Activated CD4-positive, alpha-beta T cell treated with anti-CD3 and anti-CD28 coated beads, Interleukin-2, Interleukin-6, amounts not matched to agents 100 ng/mL and 50 ng/mL, durations not matched to agents 16 hours and 8 hours (primary cell): ENCODE measurements at regions not wholly inside any gene's neighbourhood (a gene's known extent, or its start where the extent isn't known, plus 50 kb on each side); places are given as distances from the start of the nearest gene placed in this dataset.

ENCODE experiments used
- DNase-seq: peaks from one replicate; pipeline ENCODE4 v3.0.0-alpha.2; 2020

DNA sequence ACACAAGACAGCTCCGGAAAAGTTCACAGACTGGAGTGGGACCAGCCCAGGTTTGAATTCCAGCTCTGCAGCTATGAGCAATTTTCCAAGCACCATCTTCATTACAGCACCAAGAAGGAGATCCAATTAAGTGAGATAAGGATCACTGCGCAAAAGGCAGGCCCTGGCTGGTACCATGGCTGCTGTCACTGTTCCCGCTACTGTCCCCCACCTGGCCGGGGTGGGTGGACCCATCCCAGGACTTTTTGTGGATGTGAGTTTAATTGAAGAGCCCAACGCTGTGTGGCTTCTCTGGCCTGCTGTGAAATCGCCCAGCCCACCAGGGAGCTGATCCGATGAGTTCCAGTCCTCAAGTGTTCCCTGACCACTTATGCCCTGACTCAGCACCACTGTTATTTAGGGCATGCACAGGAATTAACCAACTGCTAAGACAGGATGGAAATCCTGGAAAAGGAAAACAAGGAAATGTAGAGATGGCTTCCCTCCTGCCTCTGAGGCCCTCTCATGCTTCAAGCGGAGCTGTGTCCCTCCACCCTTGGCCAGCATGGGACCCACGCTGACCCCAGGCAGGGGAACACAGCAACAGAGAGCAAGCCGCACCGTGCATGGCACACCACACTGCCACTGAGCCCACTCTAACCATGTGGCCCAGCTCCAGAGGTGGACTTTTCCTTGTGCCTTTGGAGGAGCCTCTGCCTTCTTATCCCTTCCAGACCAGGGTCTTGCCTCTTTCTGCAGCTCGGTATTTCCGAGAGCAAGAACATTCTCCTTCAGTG, 150.0 kb upstream of the CST7 start:
- DNase-seq, result no peak

GRCh38 chr20:24799971-24800580, 149.0 kb upstream of the CST7 start:
- no peak for DNase-seq

DNA sequence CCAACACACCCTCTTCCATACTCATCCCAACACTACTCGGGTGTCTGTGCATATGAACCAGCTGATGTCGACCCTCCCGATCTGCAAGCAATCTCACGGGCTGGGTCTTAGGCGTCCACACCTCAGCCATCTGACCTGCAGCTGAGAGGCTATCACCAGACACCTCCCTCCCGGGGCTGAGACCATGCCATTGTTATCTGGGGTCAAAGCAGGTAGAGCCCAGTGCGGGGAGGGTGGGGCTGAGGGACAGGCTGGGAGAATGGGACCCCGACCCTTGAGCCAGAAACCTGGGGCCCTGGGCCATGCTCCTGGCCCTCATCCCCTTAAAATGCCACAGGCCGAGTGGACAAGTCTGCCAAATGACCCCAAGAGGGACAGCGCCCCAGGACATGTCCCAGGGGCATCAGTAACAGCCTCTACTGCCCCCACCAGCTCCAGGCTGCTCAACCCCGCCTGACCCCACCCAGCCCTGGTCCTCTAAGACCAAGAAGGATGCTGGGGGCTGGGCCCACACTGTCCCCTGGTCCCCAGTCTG, 146.7 kb upstream of the CST7 start:
- DNase-seq, result no peak

DNA sequence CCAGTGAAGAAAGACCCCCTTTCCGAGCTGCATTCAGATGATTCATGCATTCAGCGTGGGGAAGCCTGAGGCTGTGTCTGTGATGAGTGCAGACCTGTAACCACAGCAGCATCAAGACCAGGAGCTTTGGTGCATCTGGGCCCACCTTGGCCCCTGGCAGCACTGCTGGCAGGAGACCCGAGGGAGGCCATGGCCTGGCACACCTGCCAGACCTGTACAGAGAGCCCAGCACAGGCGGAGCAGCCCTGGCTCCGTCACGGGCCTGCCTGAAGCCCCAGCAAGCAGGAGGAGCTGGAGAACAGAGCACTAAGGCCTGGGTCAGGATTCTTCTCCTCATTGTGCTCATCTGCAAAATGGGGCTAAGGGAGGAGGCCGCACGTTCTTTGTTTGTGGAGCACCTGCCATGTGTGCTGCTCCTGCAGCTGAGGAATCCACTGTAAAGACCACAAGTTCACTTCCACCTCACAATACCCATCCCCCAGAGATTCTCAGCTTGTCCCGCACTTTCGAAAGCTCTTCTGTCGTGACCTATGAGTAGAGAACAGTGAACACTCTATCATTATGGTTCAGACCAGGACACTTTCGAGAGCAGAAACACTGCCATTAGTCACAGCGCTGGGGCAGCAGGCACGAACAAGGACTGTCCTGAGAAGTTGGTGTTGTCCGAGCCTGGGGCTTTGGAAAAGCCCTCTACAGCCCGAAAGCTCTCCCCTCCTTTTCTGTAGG, 144.4 kb upstream of the CST7 start:
- DNase-seq, result no peak

GRCh38 chr20:24805456-24806238, 143.4 kb upstream of the CST7 start:
- no peak for DNase-seq

DNA sequence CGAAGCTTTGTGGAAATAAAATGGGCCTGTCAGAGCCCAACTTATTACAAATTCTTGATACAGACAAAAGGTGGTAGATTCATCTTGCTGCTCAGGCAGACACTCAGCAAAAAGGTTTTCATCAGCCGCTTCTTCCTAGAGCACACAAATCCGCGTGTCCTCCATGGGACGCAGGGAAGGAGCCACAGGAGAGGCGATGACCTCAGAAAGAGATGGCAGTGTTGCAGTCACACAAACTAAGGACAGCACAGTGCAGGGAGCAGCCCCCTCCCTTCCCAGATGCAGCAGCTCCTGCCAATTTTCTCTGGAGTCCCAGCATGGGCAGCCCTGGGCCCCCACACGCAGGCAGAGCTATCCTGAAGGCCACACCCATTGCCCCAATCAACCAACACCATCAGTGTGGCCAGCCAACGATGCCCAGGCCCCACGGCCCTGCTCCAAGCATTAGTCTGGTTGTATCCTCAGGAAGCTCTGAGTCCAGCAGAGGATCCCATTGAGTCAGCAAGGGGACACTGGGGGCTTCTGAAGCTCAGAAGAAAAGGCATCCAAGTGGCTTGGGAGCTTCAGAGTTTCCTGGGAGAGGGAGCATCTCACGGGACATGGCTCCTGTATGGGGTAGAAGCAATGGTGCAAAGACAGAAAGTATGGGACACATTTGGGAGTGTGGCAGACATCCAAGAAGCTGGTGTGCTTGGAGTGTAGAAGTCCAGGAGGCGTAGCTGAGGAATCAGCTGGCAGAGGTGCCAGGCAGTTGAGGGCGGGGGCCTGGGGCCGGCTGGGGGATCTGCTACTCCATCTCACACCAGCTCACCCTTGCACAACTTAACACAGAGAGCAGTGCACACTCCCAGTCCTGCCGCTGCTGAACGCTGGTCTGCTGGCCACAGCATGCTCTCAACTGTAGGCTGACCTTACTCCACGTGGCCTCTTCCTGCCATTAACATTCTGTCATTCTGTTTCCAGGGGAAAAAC, 142.1 kb upstream of the CST7 start:
- no peak for DNase-seq

DNA sequence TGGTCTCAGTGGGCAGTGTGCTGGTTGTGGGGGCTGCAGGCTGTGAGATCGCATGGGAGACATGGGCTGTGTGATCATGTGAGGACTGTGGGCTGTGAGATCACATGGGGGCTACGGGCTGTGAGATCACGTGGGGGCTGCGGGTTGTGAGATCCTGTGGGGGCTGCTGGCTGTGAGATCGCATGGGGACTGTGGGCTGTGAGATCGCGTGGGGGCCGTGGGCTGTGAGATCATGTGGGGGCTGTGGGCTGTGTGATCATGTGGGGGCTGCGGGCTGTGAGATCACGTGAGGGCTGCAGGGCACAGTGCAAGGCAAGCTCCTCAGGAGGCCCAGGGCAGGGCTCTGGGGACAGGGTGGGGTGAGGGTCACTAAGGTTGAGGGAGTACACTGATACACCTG, 140.5 kb upstream of the CST7 start:
- DNase-seq, result no peak

DNA sequence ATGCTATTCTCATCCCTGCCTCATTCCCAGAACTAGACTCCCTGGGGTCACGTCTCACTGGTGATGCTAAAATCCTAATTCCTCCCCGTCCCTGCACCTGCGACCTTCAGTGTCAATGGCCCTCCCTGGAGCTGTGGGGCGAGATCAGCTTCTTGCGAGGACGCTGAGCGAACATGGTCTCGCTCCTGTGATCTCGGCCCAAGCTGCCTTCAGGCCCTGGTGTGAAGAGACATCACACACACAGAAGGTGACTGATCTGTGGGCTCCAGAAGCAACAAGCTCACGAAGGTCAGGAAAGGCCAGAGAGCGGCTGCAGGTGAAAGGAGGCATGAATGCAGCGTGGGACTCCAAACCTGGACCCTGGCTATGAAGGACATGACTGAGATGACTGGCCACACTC, 139.5 kb upstream of the CST7 start:
- DNase-seq, result no peak

DNA sequence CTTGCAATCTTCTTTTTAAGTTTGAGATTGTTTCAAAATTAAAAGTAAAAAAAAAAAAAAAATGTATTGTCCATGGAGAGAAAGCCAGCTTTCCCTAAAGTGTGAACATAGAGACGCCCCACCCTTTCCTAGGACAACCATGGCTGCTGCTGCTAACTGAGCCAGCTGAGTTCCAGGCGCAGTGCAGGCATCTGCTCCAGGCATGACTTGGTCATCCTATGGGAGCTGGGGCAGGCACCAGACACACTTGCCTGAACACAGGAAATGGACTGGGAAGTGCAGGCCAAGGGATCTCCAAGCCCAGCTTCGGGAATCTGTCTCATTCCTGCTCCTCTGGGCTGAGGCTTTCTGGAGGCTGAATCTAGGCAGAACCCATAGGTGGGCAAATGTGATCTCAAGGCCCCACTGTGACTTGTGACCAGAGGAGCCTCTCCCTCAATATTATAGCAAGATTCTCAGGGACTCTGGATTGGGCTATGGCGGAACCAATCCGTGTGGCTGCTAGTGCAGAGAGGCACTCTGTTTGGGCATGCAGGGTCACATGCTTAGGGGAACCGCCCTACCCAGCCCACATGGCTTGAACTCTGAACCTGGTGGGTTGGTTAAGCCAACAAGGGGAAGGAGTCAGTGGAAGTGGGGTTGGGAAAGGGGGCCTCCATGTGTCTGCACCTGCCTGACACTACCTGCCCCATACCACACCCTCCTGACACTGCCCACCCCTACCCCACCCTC, 138.2 kb upstream of the CST7 start:
- DNase-seq, result no peak

DNA sequence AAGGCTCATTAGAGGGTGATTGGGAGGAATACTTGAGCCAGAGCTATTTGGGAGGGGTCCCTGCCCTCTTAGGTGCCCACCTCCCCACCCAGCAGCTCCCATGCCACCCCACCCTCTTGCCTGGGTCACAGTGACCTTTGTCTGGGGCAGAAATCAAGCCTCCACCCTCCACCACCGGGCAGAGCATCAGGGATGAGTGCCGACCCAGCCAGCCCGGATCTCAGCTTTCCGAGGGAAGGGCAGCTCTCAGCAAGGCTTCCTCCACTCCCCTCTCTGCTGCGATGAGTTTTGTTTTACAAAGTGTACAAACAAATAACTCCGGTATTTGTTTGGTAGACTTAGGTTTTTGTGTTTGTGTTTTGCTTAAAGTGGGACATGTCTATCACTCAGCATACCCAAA, 136.7 kb upstream of the CST7 start:
- DNase-seq, result no peak

GRCh38 chr20:24813080-24813479, 136.0 kb upstream of the CST7 start:
- DNase-seq, result no peak

DNA sequence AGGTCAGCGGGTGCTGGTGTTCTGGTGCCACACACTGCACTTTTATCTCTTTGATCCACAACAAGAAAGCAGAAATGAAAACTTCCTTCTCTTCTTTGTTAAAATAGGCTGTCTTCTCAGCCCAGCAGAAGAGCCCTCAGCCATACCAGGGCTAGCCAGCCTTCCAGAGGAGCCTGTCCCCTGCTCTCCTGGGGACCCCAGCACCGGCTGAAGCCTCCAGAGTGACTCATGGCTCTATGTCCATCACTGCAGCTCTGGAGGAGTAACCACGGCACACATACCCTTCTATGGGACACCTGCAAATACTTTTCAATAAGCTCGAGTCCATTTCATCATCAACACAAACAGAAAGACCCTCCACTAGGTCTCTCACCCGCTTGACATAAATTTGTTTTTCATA, 135.6 kb upstream of the CST7 start:
- no peak for DNase-seq

DNA sequence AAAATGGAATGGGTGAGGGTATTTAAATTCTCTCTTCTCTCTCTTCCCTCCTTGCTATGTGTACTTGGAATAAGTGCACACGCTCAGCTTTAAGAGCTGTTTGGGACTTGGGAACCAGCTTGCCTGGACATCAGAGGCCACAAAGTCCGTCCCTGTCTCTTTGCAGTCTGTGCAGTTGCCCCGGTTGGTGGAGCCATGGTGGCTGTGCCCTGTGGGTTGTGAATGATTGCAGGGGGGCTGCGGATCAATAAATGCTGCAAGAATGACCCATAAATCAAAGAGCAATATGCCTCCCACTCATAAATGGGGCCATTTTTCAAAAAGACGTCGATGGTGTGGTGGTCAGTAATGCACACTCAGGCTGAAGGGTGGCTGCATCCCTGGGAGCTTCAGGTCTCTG, 135.1 kb upstream of the CST7 start:
- no peak for DNase-seq

DNA sequence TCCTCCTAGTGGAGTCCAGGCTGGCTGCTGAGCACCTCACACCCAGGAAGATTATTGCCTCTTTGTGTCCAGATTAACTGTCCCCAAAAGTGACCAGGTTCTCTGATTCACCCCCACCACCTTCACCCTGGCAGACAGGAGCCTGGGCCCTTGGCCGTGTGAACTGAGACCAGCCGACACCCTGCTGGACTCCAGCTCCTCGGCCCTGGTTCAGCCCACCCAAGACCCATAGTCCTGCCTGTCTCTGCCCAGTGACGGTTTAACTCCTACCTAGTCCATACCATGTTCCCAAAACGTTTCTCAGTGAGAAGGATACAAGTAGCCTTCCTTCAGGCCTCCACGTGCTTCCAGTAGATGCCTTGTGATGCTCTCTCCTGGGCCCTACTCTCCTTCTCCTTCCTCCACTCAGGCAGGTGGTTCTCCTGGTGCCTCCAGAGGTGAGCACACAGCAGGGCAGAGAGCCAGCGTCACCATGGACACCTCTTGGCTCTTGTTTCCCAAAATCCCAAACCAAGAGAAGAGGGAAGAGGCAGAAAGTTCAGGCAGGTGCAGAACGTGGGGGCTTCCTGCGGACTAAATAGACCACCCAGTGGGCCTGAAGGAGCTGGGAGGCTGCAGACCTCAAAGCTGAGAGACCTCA, 134.4 kb upstream of the CST7 start:
- DNase-seq, result no peak

DNA sequence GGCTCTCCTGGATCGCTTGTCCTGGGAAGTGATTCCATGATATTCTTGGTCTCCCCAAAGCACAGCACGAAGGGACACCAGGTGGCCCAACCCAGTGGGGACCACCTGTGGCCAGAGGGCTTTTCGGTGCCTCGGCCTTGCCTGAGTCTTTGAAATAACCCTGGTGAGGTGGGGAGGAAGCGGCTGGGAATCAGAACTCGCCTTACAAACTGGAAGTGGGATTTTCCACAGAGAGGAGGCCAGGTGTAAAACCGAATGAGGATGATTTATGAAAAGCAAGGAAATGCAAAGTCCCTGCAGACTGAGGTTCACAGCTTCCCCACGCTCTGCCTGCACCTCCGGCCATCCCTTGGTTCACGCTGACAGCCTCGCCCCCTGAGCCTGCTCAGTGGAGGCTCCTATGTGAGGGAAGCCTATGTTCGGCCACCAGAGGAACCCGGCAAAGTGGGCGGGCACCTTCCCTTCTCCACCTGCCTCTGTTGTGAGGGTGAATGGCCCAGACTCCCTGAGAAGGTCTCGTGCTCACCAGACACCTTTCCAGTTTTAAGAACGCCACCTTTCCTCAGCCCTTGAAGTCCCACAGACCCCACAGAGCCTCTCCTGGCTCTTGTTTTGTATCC, 133.8 kb upstream of the CST7 start:
- no peak for DNase-seq

GRCh38 chr20:24815931-24816330, 133.1 kb upstream of the CST7 start:
- DNase-seq, result no peak

- DNase-seq, result no peak
These were observed 132.6 kb upstream of the CST7 start for GRCh38 chr20:24816431-24816830.

DNA sequence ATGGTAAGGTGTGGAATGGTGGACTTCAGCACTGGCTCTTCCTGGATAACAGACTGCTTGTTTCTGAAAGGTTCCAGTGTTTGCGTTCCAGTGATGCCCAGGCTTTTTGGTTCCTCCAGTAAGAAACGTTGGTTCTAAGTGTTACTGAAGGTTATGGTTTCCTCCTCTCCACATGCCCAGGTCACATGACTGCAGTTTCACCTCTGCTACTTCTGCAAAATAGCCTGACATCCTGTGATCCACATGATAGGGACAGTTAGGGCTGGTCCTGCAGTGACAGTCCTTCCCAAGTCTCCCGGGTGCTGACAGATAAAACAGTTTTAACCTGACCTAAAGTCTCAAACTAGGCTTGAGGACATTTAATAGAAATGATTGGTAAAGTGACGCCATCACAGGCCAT, 132.2 kb upstream of the CST7 start:
- no peak for DNase-seq

GRCh38 chr20:24817351-24817750, 131.7 kb upstream of the CST7 start:
- DNase-seq, result no peak

- no peak for DNase-seq
These were observed 131.0 kb upstream of the CST7 start for GRCh38 chr20:24818056-24818455.
